ENCODE measurements at regions not wholly inside any gene's neighbourhood (a gene's known extent, or its start where the extent isn't known, plus 50 kb on each side); places are given as distances from the start of the nearest gene placed in this dataset.

DNA sequence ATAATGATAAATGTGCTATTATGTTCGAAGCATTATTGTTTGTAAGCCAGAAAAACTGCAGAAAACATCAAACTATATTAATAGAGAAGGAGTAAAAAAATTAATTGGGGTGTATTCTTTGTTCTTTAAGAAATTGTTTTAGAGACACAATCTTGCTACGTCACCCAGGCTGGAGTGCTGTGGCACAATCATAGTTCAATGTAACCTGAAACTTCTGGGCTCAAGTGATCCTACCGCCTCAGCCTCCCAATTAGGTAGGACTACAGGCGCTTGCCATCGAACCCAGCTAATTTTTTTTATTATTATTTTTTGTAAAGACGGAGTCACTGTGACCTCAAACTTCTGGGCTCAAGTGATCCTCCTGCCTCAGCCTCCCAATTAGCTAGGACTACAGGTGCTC, 1138.6 kb downstream of the GATA3 start:
- TF ChIP-seq POLR2A (IDR thresholded peaks at IDR 0.05) (no peak), CTCF (IDR thresholded peaks at IDR 0.05) (no peak), EP300 (IDR thresholded peaks at IDR 0.05) (no peak)
